Esophagus muscularis mucosa (tissue), 4 donors: ENCODE measurements at regions not wholly inside any gene's neighbourhood (a gene's known extent, or its start where the extent isn't known, plus 50 kb on each side); places are given as distances from the start of the nearest gene placed in this dataset.

Experiments
- DNase-seq: peaks from one replicate; pipeline ENCODE4 v3.0.0-alpha.2; 2017; ENCODE audit errors: extremely low spot score
- H3K27ac ChIP-seq, 4 donors: fragments of 200-600 bp; sonication (generic); replicated peaks in 1 of 4; 1 replicate in 3 of 4; 2 replicates in 1 of 4; pipeline ENCODE4 v1.5.1; 2016 to 2019; ENCODE audit warnings: mild to moderate bottlenecking in 1 of 4
- H3K27me3 ChIP-seq, 4 donors: fragments of 200-600 bp; sonication (generic); one replicate each; pipeline versions ENCODE4 v1.5.1 to v1.6.0; 2016 to 2019
- H3K36me3 ChIP-seq, 4 donors: fragments of 200-600 bp; sonication (generic); one replicate each; pipeline ENCODE4 v1.5.1; 2016 to 2019
- H3K4me1 ChIP-seq, 4 donors: fragments of 200-600 bp; sonication (generic); one replicate each; pipeline ENCODE4 v1.5.1; 2016 to 2019
- H3K4me3 ChIP-seq, 4 donors: fragments of 200-600 bp; sonication (generic); 1 replicate in 2 of 4; 2 replicates in 2 of 4; pipeline ENCODE4 v1.5.1; 2016 to 2019; ENCODE audit warnings: mild to moderate bottlenecking in 4 of 4, moderate library complexity in 1 of 4
- H3K9me3 ChIP-seq, 4 donors: fragments of 200-600 bp; sonication (generic); 1 replicate in 3 of 4; 2 replicates in 1 of 4; pipeline ENCODE4 v1.5.1; 2016 to 2019
- CTCF ChIP-seq, 3 experiments: fragments of 200-600 bp in 2 of 3; fragments of 450-650 bp in 1 of 3; sonication (generic) in 2 of 3; IDR thresholded peaks; one replicate each; pipeline ENCODE4 v1.5.1; 2017 to 2019; ENCODE audit warnings: antibody characterized with exemption in 3 of 3, mild to moderate bottlenecking in 2 of 3, moderate library complexity in 1 of 3
- EP300 ChIP-seq: sonication (generic); formaldehyde crosslinking; IDR thresholded peaks from one replicate; pipeline ENCODE4 v1.6.1; 2017; ENCODE audit warnings: antibody characterized with exemption
- POLR2A ChIP-seq: fragments of 450-650 bp; IDR thresholded peaks from one replicate; pipeline ENCODE4 v1.6.1; 2017; ENCODE audit warnings: antibody characterized with exemption, moderate library complexity, mild to moderate bottlenecking, low read depth
- POLR2AphosphoS5 ChIP-seq, 2 donors: sonication (generic); formaldehyde crosslinking; IDR thresholded peaks; one replicate each; pipeline ENCODE4 v1.6.1; 2017; ENCODE audit warnings: antibody characterized with exemption in 2 of 2
- WGBS: methylation state at CpG from one replicate; pipeline ENCODE4 v1.1.5; 2018; 5-methylcytosine and 5-hydroxymethylcytosine counted together
- intact Hi-C: fragments of 100-400 bp; cut with DNase I; formaldehyde crosslinking; loops from one replicate; pipeline ENCODE4 v1.15.1; 2023

DNA sequence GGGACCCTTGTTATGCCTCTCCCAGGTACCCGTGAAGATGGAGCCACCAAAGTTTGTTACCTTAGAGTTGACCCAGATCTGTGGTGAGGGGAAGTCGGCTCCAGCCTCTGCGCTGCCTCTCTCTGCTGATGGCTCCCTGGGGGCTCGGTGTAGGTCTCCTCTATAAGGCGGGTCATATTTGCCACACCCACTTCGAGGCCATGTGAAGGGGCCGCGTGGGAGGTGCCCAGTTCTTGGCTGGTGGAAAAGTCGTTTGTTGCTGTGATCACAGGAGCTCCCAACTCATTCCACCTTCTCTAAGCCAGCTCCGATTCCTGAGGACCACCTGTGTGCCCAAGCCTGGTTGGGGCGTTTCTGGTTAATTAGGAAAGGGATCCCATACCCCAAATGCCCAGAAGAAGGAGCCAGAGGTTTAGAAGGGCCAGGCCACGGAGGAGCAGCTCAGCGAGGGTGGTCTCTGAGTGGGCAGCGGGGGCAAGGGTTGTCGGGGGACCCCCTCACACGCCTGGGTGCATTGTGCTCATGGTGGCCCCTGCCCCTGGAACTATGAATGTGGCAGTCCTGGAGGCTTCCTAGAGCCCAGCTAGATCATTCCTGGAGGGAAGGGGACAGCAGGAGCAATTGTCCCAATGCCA is 296.5 kb downstream of the ZNF536 start:
- intact Hi-C loops, result no loop called here
- TF ChIP-seq EP300 (no peak), CTCF (IDR thresholded peaks at IDR 0.05) (no peak), POLR2AphosphoS5 (IDR thresholded peaks at IDR 0.05) (no peak), POLR2A (no peak)
- 71% methylated on average over 15 of the region's 16 CpGs for WGBS

GRCh38 chr19:30667746-30668145 is 295.6 kb downstream of the ZNF536 start:
- no peak for TF ChIP-seq EP300
- WGBS, result 83% methylated on average over 3 of the region's 3 CpGs
- H3K4me1 ChIP-seq, result peaks cover 3 to 44% (median 36%) of the 10 kb centered on the region in 4 donors
- peaks cover 0 to 39% (median 6%) of the 10 kb centered on the region in 4 donors for H3K27me3 ChIP-seq
- H3K4me3 ChIP-seq, result no peak overlapping the region
- no peak for DNase-seq
- H3K9me3 ChIP-seq, result no peaks in the 10 kb centered on the region
- H3K27ac ChIP-seq, result no peak overlapping the region
- intact Hi-C loops, result loop anchor here (2.0 kb wide), 1 partner anchor 1557 kb away; no protein-coding TSS in a partner anchor
- no peaks in the 10 kb centered on the region for H3K36me3 ChIP-seq

More for the DNA sequence above, 296.5 kb downstream of the ZNF536 start:
- peaks cover 0 to 39% (median 6%) of the 10 kb centered on the region in 4 donors for H3K27me3 ChIP-seq
- no peaks in the 10 kb centered on the region for H3K9me3 ChIP-seq
- no peak for DNase-seq
- no peak overlapping the region for H3K4me3 ChIP-seq
- peaks cover 3 to 40% (median 33%) of the 10 kb centered on the region in 4 donors for H3K4me1 ChIP-seq
- no peaks in the 10 kb centered on the region for H3K36me3 ChIP-seq
- no peak overlapping the region for H3K27ac ChIP-seq

DNA sequence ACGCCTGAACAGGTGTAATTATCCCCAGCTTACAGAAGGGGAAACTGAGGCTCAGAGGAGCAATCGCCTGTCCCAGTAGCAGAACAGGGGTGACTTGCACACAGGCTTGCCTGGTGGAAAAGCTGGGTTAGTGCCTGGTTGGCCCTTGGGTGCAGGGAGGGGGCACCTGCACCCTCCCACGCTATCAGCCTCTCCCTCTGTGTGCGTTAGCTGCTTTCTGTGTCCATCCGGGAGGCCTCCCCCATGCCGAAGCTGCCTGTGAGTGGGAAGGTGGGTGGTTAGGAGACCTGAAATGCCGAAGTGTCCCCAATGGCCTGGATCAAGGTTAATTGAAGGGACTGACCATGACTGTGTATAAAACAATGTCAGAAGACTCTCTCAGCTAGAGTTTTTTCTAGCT is 295.0 kb downstream of the ZNF536 start:
- Histone ChIP-seq H3K36me3 (no peaks in the 10 kb centered on the region), H3K4me1 (peaks cover 3 to 44% (median 36%) of the 10 kb centered on the region in 4 donors)
- no peak for DNase-seq

DNA sequence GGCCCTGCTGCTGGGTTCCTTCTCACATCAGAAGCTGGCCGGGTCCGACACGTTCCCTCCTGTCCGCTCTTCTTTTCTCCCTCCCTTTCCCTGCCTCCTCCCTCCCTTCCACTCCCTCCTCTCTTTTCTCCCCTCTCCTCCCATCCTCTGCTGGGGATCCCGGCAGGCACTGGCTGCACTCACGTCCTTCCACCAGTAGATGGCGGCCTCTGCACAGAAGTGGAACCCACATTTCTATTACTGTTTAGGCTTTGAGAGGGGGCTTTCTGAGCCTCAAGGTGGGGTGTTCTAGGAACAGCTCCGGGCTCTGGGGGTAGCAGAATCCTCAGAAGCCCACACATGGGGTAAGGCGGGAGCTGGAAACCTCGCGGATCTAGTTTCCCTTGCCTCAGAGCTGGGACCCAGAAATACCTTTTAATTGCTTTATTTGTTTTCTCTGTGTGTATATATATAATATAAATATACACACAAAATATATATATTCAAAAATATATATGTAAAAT is 294.2 kb downstream of the ZNF536 start:
- no peak for TF ChIP-seq EP300
- peak; percentile 71 to 95 (median 84) for TF ChIP-seq CTCF (IDR thresholded peaks at IDR 0.05)
- Histone ChIP-seq H3K9me3 (no peaks in the 10 kb centered on the region), H3K27me3 (peaks cover 0 to 39% (median 6%) of the 10 kb centered on the region in 4 donors), H3K36me3 (no peaks in the 10 kb centered on the region), H3K4me1 (peaks cover 2 to 37% (median 30%) of the 10 kb centered on the region in 4 donors), H3K4me3 (no peak overlapping the region), H3K27ac (no peak overlapping the region)
- intact Hi-C loops, result loop anchor here (2.0 kb wide), 1 partner anchor 1558 kb away; no protein-coding TSS in a partner anchor
- no peak for DNase-seq
- 7% methylated on average over 11 of the region's 11 CpGs for WGBS

More for the DNA sequence above, 295.0 kb downstream of the ZNF536 start:
- Histone ChIP-seq H3K9me3 (no peaks in the 10 kb centered on the region), H3K27ac (no peak overlapping the region), H3K4me3 (no peak overlapping the region), H3K27me3 (peaks cover 0 to 39% (median 6%) of the 10 kb centered on the region in 4 donors)
- intact Hi-C loops, result loop anchor here (2.0 kb wide), 1 partner anchor 1558 kb away; no protein-coding TSS in a partner anchor
- 87% methylated on average over 7 of the region's 7 CpGs for WGBS
- TF ChIP-seq CTCF (IDR thresholded peaks at IDR 0.05) (no peak), POLR2AphosphoS5 (IDR thresholded peaks at IDR 0.05) (no peak), EP300 (no peak), POLR2A (no peak)

GRCh38 chr19:30665449-30665848 is 293.3 kb downstream of the ZNF536 start:
- no peak for DNase-seq
- peak overlapping the region in 1 of 4 donors; percentile 13 for H3K27ac ChIP-seq

More at GRCh38 chr19:30665449-30665848, 293.3 kb downstream of the ZNF536 start:
- intact Hi-C loops, result no loop called here
- WGBS, result 67% methylated on average over 3 of the region's 3 CpGs
- H3K36me3 ChIP-seq, result no peaks in the 10 kb centered on the region
- H3K4me1 ChIP-seq, result peaks cover 0 to 35% (median 26%) of the 10 kb centered on the region in 4 donors
- no peak overlapping the region for H3K4me3 ChIP-seq
- TF ChIP-seq POLR2AphosphoS5 (IDR thresholded peaks at IDR 0.05), result no peak
- no peak for TF ChIP-seq CTCF (IDR thresholded peaks at IDR 0.05)
- no peak for TF ChIP-seq EP300
- no peak for TF ChIP-seq POLR2A
- H3K9me3 ChIP-seq, result no peaks in the 10 kb centered on the region
- peaks cover 0 to 37% (median 6%) of the 10 kb centered on the region in 4 donors for H3K27me3 ChIP-seq
